Transverse colon (tissue), 4 donors: ENCODE measurements at regions not wholly inside any gene's neighbourhood (a gene's known extent, or its start where the extent isn't known, plus 50 kb on each side); places are given as distances from the start of the nearest gene placed in this dataset.

ENCODE experiments used
- CTCF ChIP-seq, 5 experiments: fragments of 200-600 bp in 3 of 5; fragments of 450-650 bp in 2 of 5; sonication (generic) in 3 of 5; IDR thresholded peaks; 1 replicate in 2 of 5; 2 replicates in 3 of 5; pipeline ENCODE4 v1.5.1; 2016 to 2017; ENCODE audit warnings: antibody characterized with exemption in 5 of 5, inconsistent platforms in 3 of 5, mild to moderate bottlenecking in 2 of 5, moderate library complexity in 1 of 5
- EP300 ChIP-seq: sonication (generic); formaldehyde crosslinking; IDR thresholded peaks from one replicate; pipeline ENCODE4 v1.6.1; 2017; ENCODE audit warnings: antibody characterized with exemption, low read depth
- POLR2AphosphoS5 ChIP-seq, 3 donors: sonication (generic); formaldehyde crosslinking; IDR thresholded peaks; one replicate each; pipeline ENCODE4 v1.6.1; 2016; ENCODE audit warnings: antibody characterized with exemption in 3 of 3

DNA sequence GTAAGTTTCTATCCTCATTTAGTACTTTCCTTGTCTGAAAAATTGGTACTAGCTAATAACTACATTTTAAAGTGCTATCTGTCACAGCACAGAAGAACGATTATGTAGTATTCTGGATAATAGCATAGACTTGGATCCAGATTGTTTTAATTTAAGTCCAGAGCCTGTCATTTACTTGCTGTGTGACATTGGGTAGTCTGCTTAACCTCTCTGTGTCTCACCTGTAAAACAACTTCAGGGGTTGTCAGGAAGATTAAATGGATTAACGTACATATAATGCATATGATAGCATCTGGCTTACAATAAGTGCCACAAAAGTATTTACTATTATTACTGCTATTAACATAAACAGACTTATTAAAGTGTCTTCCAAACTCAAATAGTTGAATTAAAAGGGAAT is 1221.4 kb downstream of the GATA3 start:
- TF ChIP-seq CTCF (IDR thresholded peaks at IDR 0.05) (no peak), POLR2AphosphoS5 (IDR thresholded peaks at IDR 0.05) (no peak), EP300 (no peak)
